AG04450 (cell line): ENCODE measurements at regions not wholly inside any gene's neighbourhood (a gene's known extent, or its start where the extent isn't known, plus 50 kb on each side); places are given as distances from the start of the nearest gene placed in this dataset.

Experiments
- CTCF ChIA-PET: fragments of 300-600, 350-600 bp; formaldehyde crosslinking; extraction: SDS; loops from one replicate; lab custom pipeline; 2022; ENCODE audit warnings: antibody characterized with exemption, inconsistent platforms; lab: Charles Lee
- POLR2A ChIA-PET: fragments of 350-600 bp; formaldehyde crosslinking; extraction: SDS; loops from one replicate; lab custom pipeline; 2021; ENCODE audit warnings: antibody characterized with exemption, inconsistent platforms; lab: Yijun Ruan, JAX
- DNase-seq: peaks from one replicate; pipeline ENCODE4 v3.0.0-alpha.2; 2011; ENCODE audit warnings: low read depth, low spot score
- H3K27ac ChIP-seq: one replicate; pipeline ENCODE4 v1.5.1; 2012; ENCODE audit warnings: low read depth, low read length, control low read depth
- H3K27me3 ChIP-seq: one replicate; pipeline ENCODE4 v1.6.0; 2012; ENCODE audit warnings: low read length; ENCODE audit not compliant: control insufficient read depth, insufficient read depth
- H3K4me3 ChIP-seq: 2 replicates; pipeline ENCODE4 v1.5.1; 2011; ENCODE audit warnings: mild to moderate bottlenecking, low read depth, low read length, control low read depth
- H3K9me3 ChIP-seq: 2 replicates; pipeline ENCODE4 v1.5.1; 2012; ENCODE audit warnings: low read length; ENCODE audit not compliant: control insufficient read depth, insufficient read depth
- CTCF ChIP-seq: IDR thresholded peaks from 2 replicates; pipeline ENCODE4 v1.5.1; 2011; ENCODE audit warnings: low read depth, low read length, control low read depth, inconsistent platforms

DNA sequence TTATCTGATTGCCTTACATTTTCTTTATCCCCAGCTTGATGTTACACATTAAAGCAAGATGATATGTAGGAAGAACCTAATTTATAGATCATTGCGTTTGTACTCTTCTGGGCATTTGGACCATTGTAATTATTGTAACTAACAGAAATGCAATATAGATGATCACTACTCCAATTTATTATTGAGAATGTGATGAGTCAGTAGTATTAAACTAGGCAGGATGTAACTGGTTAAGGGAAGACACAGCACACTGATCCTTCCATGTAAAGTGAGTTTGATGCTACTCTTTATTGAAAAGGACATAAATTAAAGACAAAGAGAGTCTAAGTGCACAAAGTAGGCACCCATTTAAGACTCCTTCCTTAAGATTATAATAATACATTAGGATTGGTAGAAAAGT lies 223.8 kb downstream of the KIF2B start:
- Histone ChIP-seq H3K9me3 (peaks cover 12% of the 10 kb centered on the region), H3K27me3 (no peaks in the 10 kb centered on the region), H3K4me3 (no peak overlapping the region), H3K27ac (no peak overlapping the region)
- TF ChIP-seq CTCF = no peak
- no peak for DNase-seq
- POLR2A ChIA-PET = no interaction called here
- CTCF ChIA-PET = no interaction called here

- no peak for TF ChIP-seq CTCF
- Histone ChIP-seq H3K9me3 (peaks cover 3% of the 10 kb centered on the region; the same call in 1 of the 2 replicates), H3K4me3 (no peak overlapping the region), H3K27ac (no peak overlapping the region), H3K27me3 (no peaks in the 10 kb centered on the region)
- DNase-seq = no peak
- POLR2A ChIA-PET = no interaction called here
- CTCF ChIA-PET = no interaction called here
These were observed 240.9 kb downstream of the KIF2B start for GRCh38 chr17:54063639-54064038.

DNA sequence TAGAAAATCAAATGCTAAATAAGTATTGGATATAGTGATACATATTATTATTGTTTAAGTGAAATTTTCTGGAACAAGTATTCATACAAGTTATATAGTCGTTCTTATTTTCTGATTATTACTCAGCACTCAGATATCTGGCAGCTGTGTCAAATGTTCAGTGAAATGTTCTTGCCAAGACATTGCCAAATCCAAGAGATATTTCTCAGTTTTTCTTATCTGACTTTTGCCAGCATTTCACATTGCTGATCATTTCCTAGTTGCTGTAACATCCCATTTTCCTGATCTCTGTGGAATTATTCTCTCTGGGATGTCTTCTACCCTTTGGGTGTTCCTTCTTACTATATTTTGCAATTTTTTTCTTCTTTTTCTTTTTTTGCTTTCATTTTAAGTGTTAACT lies 262.3 kb downstream of the KIF2B start:
- no peak for DNase-seq
- POLR2A ChIA-PET = no interaction called here
- CTCF ChIA-PET = no interaction called here

DNA sequence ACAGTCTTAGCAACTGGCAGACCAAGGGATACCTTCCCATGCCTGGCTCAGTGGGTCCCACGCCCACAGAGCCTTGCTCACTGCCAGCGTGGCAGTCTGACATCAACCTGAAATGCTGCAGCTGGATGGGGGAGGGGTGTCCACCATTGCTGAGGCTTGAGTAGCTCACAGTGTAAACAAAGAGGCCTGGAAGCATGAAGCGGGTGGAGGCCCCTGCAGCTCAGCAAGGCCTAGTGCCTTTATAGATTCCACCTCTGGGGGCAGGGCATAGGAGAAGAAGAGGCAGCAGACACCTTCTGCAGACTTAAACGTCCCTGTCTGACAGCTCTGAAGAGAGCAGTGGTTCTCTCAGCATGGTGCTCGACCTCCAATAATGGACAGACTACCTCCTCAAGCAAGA lies 263.2 kb downstream of the KIF2B start:
- CTCF ChIA-PET = no interaction called here
- no peaks in the 10 kb centered on the region for H3K27me3 ChIP-seq

More for the DNA sequence above, 262.3 kb downstream of the KIF2B start:
- Histone ChIP-seq H3K27ac (no peak overlapping the region), H3K4me3 (no peak overlapping the region), H3K9me3 (no peaks in the 10 kb centered on the region), H3K27me3 (no peaks in the 10 kb centered on the region)
- TF ChIP-seq CTCF = no peak

GRCh38 chr17:54096216-54096615 lies 273.5 kb downstream of the KIF2B start:
- Histone ChIP-seq H3K27ac (no peak overlapping the region), H3K27me3 (no peaks in the 10 kb centered on the region), H3K9me3 (0 out of 2 replicates have a peak, but pooled peaks cover 3% of the 10 kb centered on the region), H3K4me3 (no peak overlapping the region)
- POLR2A ChIA-PET = no interaction called here
- DNase-seq = no peak
- TF ChIP-seq CTCF = no peak
- CTCF ChIA-PET = no interaction called here

More for the DNA sequence above, 263.2 kb downstream of the KIF2B start:
- no peak overlapping the region for H3K4me3 ChIP-seq
- no peak for TF ChIP-seq CTCF
- H3K27ac ChIP-seq = no peak overlapping the region
- no peaks in the 10 kb centered on the region for H3K9me3 ChIP-seq
- no peak for DNase-seq
- POLR2A ChIA-PET = no interaction called here
